Adipocyte (in vitro differentiated cells): ENCODE measurements at regions not wholly inside any gene's neighbourhood (a gene's known extent, or its start where the extent isn't known, plus 50 kb on each side); places are given as distances from the start of the nearest gene placed in this dataset.

ENCODE experiments used
- DNase-seq: peaks from one replicate; pipeline ENCODE4 v3.0.0-alpha.2; 2015; ENCODE audit warnings: low read depth
- H3K27me3 ChIP-seq: replicated peaks from 2 replicates; pipeline ENCODE4 v1.7.0; 2013; ENCODE audit warnings: mild to moderate bottlenecking, low read length, moderate library complexity; ENCODE audit not compliant: control insufficient read depth, insufficient read depth
- H3K36me3 ChIP-seq: 2 replicates; pipeline ENCODE4 v1.7.0; 2013; ENCODE audit warnings: low read length, mild to moderate bottlenecking, moderate library complexity; ENCODE audit not compliant: control insufficient read depth, insufficient read depth, severe bottlenecking
- H3K4me1 ChIP-seq: 2 replicates; pipeline ENCODE4 v1.7.0; 2013; ENCODE audit warnings: mild to moderate bottlenecking, low read length, moderate library complexity; ENCODE audit not compliant: control insufficient read depth, insufficient read depth
- H3K4me3 ChIP-seq: 2 replicates; pipeline ENCODE4 v1.7.0; 2013; ENCODE audit warnings: mild to moderate bottlenecking, low read length, moderate library complexity
- H3K9ac ChIP-seq: 2 replicates; pipeline ENCODE4 v1.7.0; 2013; ENCODE audit warnings: mild to moderate bottlenecking, low read length, moderate library complexity
- H3K9me3 ChIP-seq: 2 replicates; pipeline ENCODE4 v1.7.0; 2013; ENCODE audit warnings: mild to moderate bottlenecking, low read length, moderate library complexity; ENCODE audit not compliant: control insufficient read depth

GRCh38 chr4:90061881-90062280 is 65.3 kb upstream of the CCSER1 start:
- Histone ChIP-seq H3K9me3 (no peaks in the 10 kb centered on the region), H3K36me3 (no peaks in the 10 kb centered on the region)
- DNase-seq = no peak

DNA sequence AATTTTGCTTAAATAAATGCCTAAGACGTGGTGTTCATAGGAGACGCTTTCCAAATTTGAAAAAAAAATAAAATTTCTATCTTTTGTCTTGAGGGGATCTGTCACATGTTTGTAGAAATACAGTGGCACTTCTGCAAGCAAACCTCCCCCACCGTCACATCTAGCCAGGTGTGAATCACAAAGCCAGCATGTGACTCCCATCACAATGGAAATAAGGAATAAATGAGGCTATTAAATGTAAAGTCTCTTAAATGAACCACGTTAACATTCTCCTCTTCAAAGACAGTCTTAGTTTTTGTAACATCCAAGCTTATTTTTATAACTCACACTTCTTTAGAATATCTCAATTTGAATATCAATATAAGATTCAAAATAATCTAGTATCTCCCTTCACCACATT is 63.0 kb upstream of the CCSER1 start:
- Histone ChIP-seq H3K27me3 (no peaks in the 10 kb centered on the region), H3K36me3 (no peaks in the 10 kb centered on the region), H3K4me3 (no peak overlapping the region), H3K9ac (no peak overlapping the region), H3K9me3 (no peaks in the 10 kb centered on the region), H3K4me1 (no peaks in the 10 kb centered on the region)
- no peak for DNase-seq

More at GRCh38 chr4:90061881-90062280, 65.3 kb upstream of the CCSER1 start:
- Histone ChIP-seq H3K4me1 (no peaks in the 10 kb centered on the region), H3K4me3 (no peak overlapping the region), H3K27me3 (no peaks in the 10 kb centered on the region), H3K9ac (no peak overlapping the region)

DNA sequence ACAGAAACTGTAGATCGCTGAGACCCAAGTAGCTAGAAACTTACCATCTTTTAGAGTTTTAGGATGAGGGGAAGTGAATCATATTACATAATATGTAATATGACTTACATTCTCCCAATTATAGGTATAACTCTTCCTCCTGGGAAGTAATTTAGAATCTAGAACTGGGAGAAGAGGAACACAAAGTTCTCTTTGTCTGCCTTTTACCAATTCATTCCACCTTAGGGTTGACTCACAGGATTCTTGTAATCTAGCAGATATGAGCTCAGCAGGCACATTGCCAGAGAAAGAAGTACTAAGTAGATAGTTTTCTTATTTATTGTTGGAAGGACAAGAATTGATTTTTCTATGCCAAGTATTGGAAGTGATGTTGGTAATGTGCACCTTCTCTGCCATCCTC is 58.0 kb upstream of the CCSER1 start:
- Histone ChIP-seq H3K4me1 (no peaks in the 10 kb centered on the region), H3K9ac (no peak overlapping the region), H3K4me3 (no peak overlapping the region), H3K36me3 (no peaks in the 10 kb centered on the region), H3K9me3 (no peaks in the 10 kb centered on the region), H3K27me3 (no peaks in the 10 kb centered on the region)
- DNase-seq = no peak

DNA sequence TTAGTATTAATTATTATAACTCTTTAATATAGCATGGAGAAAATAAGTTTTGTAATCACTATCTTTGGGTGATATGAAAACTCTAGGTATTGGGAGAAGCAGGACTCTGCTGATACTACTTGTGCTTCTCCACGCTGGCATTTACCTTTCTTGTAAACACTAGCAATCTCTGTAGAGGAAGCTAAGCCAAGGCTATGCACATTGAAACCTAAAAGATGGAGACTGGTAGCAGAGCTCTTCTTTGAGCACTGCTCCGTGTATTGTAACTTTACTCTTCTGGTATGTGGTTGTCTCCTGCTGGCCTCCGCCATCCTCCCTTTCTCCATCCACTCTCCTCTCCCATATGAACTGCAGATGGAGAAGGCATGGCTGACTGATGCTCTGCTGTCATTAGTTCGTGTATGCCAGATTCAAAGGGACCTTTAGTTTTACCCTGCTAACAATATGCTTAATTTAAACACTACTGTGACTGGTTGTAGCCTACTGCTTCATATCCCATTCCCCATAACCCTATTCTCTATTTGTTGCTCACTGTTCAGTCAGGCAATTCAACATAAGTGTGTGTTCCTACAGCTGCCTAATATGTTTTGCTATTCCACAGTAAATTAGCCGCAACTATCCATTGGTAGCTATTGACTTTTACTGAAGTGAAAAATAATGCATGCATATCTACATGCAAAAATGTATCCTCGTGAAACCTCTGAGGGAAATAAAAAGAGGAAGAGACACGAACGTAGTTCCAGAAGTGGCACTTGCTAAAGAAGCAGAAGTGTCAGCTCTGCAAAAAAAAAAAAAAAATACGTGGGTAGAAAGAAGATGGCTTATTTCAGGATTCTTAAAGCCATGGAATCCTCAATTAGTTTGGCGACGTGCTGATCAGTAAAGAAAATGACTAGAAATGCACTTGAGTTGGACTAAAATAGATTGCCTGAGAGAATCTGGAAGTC is 55.6 kb upstream of the CCSER1 start:
- no peak for DNase-seq
- Histone ChIP-seq H3K4me3 (no peak overlapping the region), H3K9ac (no peak overlapping the region), H3K4me1 (no peaks in the 10 kb centered on the region), H3K9me3 (no peaks in the 10 kb centered on the region), H3K36me3 (no peaks in the 10 kb centered on the region), H3K27me3 (peaks cover 4% of the 10 kb centered on the region)

GRCh38 chr4:90074322-90074886 is 52.8 kb upstream of the CCSER1 start:
- no peaks in the 10 kb centered on the region for H3K36me3 ChIP-seq
- no peaks in the 10 kb centered on the region for H3K4me1 ChIP-seq
- DNase-seq = no peak
- H3K27me3 ChIP-seq = peaks cover 4% of the 10 kb centered on the region
- H3K9me3 ChIP-seq = no peaks in the 10 kb centered on the region
- H3K9ac ChIP-seq = no peak overlapping the region
- no peak overlapping the region for H3K4me3 ChIP-seq
